KOPT-K1 (cell line): ENCODE measurements at regions not wholly inside any gene's neighbourhood (a gene's known extent, or its start where the extent isn't known, plus 50 kb on each side); places are given as distances from the start of the nearest gene placed in this dataset.

Source experiments
- H3K27ac ChIP-seq: fragments of 200-600 bp; sonication (generic); 2 replicates; pipeline ENCODE4 v1.5.1; 2016; ENCODE audit warnings: antibody characterized with exemption, mild to moderate bottlenecking, low read depth, low read length; ENCODE audit not compliant: poor library complexity, severe bottlenecking
- H3K36me3 ChIP-seq: fragments of 200-600 bp; sonication (generic); 2 replicates; pipeline ENCODE4 v1.5.1; 2017; ENCODE audit warnings: antibody characterized with exemption, mild to moderate bottlenecking, low read length, moderate library complexity; ENCODE audit not compliant: insufficient read depth
- H3K9me3 ChIP-seq: fragments of 200-600 bp; sonication (generic); 2 replicates; pipeline ENCODE4 v1.5.1; 2017; ENCODE audit warnings: antibody characterized with exemption, low read length, mild to moderate bottlenecking; ENCODE audit not compliant: insufficient read depth, poor library complexity, severe bottlenecking

DNA sequence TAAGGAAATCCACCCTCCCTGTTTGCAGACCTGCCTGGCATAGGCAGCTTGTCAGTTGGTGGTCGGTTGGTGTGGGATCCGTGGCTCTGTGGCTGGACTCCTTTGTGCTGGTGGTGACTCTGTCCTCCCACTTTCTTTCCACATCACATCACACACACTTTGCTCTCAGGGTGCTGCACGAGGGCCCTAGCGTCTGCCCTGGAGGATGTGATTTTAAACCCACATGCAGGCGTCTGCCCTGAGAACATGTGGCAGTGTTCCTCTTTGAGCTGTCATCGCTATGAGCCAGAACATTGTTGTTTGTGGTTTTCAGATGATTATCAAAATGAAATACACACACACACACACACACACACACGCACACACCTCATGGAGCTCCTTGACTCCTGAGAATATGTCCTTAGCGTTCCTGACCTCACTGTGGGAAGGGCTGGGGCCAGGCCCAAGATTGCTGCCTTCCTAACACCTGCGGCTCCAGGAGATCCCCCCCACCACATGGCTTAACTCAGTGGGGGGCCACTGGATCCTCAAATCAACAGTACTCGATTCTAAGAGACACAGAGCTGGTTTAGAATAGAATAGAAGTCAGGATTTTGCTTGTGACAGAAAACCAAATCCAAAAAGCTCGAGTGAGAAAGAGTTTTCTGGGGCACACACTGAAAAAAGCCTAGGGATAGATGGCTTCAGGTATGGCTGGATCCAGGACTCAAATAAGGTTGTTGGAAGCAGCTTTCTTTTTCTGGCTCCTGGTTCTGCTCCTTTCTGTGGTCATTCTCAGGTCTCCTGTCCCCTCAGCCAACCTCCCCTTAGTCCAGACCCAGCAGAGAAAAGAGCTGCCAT, 54.8 kb downstream of the RTP5 start:
- Histone ChIP-seq H3K36me3 (no peaks in the 10 kb centered on the region; the same call in 1 of the 2 replicates), H3K27ac (peak overlapping the region; percentile 1), H3K9me3 (no peaks in the 10 kb centered on the region)

DNA sequence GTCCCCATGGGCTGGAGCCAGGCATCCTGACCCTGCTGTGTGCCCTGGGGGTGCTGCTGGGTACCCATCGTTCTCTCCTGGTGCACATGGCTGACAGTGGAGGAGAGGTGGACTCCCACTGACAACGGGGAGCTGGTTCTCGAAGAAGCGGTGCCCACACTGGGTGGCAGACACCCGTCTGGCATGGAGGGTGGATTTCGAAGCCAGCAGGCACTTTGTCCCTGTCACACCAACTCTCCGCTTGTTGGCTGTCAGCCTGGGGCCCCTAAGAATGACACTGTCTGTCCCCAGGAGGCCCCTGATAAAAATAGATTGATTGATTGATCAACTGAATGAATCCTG, 55.4 kb downstream of the RTP5 start:
- Histone ChIP-seq H3K27ac (no peak overlapping the region), H3K9me3 (no peaks in the 10 kb centered on the region), H3K36me3 (no peaks in the 10 kb centered on the region; the same call in 1 of the 2 replicates)

DNA sequence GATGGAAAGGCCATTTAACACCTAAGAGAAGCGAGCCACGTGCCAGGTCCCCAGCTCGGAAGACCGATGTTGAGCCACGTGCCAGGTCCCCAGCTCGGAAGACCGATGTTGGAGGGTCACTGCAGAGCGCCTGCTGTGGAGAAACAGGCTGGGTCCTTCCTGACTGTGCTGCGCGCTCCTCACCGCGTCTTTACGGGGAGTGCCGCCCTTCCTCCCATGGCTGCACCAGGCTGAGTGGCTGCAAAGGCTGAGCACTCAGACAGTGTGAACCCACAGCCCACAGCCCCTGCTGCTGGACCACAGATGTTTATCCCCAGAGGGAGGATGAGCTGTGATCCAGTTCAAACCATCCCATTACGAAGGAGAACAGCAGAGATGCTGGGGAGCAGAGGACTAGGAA, 55.7 kb downstream of the RTP5 start:
- no peaks in the 10 kb centered on the region; the same call in 1 of the 2 replicates for H3K36me3 ChIP-seq
- no peaks in the 10 kb centered on the region for H3K9me3 ChIP-seq
- H3K27ac ChIP-seq = no peak overlapping the region

DNA sequence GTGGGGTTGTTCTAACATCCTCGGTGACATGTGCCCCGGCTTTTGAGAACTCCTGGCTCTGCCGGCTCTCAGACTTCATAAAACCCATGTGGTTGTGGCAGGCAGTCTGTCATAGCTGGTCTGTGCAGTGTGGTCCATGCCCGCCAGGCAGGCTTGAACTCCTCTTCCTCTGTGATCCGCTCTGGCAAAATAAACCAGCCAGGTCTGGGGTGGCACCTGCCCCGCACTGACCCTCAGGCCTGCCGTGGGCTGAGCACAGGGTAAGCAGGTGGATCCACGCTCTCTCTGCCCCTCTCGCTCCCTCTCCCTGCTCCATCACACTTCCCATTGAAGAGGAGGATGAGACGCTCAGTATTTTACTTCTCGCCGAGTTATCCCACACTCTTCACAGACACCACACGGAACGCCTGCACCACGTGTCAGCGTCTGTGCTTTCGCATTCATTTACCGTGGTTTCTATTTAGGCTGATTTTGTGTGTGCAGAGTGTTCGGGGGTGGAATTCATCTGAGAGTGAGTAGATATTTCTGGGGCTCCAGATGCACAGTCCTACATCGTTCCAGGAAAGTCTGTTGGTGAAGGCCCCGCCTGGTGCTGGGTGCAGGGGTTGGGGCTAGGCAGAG, 56.4 kb downstream of the RTP5 start:
- H3K36me3 ChIP-seq = no peaks in the 10 kb centered on the region; the same call in 1 of the 2 replicates
- no peak overlapping the region for H3K27ac ChIP-seq
- no peaks in the 10 kb centered on the region for H3K9me3 ChIP-seq

DNA sequence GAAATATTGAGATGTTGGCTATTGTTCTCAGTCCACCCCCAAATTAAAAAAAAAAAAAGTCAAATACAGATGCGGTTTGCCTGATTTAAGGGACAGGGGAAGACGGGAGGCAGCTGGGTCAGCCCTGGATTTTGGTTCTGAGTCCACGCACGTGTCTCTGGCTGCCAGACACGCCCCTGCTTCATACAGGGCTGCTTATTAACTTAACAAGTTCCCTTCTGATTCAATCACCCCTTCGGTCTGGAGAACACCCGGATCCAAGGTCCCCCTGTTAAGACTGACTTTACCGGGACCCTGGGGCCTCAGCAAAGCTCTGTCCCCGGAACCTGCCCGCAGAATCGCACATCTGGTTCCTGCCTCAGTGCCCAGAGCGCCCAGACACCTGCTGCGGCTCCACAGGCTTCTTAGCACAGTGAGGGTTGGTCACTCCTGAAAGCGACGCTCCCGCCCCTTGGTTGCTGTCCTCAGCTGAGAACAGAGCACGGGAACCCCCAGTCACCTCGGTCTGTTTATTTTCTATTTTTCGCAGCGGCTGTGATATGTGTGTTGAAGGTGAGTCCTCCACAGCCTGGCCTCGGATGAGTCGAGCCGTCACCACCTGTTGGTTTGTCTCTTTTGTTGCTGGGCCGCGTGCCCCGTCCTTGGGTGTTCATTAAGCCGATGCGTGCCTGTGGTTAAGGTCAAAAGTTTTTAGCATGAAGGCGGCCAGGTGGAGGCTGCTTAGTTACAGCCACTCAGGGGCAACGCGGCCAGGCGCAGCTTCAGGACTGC, 57.2 kb downstream of the RTP5 start:
- Histone ChIP-seq H3K36me3 (no peaks in the 10 kb centered on the region; the same call in 1 of the 2 replicates), H3K27ac (no peak overlapping the region), H3K9me3 (no peaks in the 10 kb centered on the region)

DNA sequence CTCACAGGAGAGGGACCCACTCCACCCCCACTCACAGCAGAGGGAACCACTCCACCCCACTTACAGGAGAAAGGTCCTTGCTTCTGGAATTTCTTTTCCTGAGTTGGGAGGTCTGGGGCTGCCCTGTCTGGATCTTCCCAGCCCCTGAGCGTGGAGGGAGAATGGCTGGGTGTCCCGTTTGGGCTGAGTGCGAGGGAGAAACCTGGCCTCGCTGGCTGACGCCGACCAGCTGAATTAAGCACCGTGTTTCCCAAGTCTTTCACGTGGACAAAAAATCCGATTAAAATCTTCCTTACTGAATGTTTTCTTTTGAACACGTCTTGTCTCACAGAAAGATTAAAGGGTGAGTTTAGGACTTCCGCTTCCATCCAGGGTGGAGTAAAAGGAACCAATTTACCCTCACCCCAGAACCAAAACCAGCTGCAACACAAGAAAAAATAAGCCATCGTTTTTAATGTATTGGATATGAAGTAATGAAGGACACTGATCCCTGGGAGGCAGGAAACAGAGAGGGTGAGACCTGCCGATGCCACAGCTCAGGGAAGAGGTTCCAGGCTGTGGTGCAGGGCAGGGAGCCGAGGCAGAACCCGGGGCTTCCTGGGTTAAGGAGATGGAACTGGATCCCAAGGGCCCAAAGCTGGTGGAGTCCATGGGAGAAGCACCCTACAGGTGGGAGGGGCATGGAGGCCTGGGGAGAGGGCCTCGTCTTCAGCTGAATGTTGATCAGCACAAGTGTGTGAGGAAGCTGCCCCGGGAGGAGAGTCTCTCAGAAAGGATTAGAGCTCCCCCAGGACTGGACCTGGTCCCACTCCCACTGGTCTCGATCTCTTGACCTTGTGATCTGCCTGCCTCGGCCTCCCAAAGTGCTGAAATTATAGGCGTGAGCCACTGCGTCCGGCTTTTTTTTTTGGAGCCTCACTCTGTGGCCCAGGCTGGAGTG, 60.3 kb downstream of the RTP5 start:
- Histone ChIP-seq H3K9me3 (no peaks in the 10 kb centered on the region), H3K27ac (no peak overlapping the region), H3K36me3 (peaks cover 4% of the 10 kb centered on the region; the same call in 1 of the 2 replicates)

DNA sequence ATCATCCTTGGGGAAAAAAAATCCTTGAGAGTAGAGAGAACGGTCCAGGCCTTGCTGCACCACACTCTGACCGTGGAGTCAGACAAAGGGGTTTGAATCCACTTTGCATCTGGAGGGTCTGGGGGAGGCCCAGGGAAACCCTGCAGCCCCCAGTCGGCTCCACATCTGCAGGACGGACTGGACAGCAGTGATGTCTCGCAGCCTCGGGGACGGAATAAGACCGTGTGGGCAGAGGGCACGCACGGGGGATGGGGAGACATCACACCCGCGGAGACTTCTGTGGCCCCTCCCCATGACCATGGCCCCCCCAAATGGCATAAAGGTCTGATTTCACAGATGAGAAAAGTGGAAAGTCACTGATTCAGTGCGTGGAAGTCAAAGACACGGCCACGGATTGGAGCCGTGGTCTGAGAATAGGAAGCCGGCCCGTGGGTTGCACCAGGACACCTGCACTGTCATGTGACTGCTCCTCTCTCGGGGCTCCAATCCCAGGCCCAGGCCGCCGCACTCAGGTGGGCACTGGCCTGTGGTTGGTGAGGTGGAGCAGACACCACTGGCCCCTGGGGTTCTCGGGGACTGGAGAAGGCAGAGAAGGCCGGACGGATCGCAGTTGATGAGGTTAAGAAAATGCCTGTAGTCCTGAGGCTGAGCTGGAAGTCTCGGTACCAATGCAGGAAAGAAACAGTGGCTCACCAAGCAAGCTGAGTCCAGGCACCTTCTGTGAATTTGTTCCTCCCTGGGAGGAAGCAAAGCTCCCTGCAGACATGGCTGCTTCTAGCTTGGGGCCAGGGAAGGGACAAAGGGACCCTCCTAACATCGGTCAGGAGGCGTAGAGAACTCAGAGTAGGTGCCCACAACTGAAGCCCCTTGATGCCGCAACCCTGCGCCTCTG, 61.8 kb downstream of the RTP5 start:
- Histone ChIP-seq H3K9me3 (peaks cover 7% of the 10 kb centered on the region), H3K36me3 (peaks cover 4% of the 10 kb centered on the region; the same call in 1 of the 2 replicates), H3K27ac (no peak overlapping the region)

DNA sequence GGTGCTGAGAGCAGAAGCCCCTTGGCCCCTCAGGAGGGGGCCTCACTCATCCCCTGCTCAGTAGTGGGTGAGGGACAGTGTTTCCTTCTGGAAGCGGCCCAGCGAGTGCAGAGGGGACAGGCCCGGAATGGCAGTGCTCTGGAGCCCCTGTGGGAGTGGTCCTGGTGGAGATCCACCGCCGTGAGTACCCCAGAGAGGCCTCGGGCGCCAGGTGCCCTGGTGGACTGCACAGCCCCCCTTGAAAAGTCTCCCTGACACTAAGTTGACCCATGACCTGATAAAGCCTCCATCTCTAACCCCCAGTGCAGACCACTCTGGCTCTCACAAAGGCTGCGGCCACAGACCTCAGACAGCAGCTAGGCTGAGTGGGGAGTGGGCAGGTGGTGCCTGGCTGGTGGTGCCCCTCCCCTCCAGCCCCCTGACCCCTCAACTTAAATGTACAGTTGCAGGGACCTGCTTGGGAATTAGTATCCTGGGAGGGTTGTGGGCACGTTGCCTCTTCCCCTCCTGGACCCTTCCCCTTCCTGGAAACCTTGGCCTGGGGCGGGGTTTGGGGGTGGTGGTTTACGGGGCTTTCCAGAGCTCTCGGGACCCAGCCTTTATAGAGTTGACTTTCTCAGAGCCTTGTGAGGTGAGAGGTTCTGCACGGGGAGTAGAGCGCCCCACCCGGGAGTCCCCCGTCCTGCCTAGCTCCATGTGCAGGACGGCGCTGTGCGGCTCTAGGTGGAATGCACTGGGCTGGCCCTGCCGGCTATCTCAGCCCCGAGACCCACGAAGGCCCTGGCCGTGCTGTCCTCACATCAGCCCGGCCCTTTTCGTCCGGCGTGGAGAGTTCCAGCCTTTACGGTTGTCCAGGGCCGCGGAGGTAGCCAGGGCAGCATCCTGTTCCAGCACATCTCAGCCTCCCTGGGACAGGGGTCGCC, 62.7 kb downstream of the RTP5 start:
- Histone ChIP-seq H3K9me3 (peaks cover 7% of the 10 kb centered on the region), H3K36me3 (peaks cover 4% of the 10 kb centered on the region; the same call in 1 of the 2 replicates), H3K27ac (no peak overlapping the region)

DNA sequence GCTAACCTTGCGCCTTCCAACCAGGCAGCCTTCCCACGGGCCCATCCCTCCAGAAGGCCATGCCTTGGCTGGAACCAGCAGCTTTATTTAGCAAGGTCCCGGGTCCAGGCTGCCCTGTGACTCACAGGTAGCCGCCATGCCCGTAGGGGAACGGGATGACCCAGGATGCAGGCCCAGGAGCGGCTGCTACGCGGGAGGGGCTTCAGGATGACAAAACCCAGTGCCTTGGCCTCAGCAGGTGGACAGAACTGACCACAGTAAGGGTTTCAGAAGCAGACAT, 63.3 kb downstream of the RTP5 start:
- Histone ChIP-seq H3K27ac (no peak overlapping the region), H3K36me3 (peaks cover 4% of the 10 kb centered on the region; the same call in 1 of the 2 replicates), H3K9me3 (peaks cover 7% of the 10 kb centered on the region)

DNA sequence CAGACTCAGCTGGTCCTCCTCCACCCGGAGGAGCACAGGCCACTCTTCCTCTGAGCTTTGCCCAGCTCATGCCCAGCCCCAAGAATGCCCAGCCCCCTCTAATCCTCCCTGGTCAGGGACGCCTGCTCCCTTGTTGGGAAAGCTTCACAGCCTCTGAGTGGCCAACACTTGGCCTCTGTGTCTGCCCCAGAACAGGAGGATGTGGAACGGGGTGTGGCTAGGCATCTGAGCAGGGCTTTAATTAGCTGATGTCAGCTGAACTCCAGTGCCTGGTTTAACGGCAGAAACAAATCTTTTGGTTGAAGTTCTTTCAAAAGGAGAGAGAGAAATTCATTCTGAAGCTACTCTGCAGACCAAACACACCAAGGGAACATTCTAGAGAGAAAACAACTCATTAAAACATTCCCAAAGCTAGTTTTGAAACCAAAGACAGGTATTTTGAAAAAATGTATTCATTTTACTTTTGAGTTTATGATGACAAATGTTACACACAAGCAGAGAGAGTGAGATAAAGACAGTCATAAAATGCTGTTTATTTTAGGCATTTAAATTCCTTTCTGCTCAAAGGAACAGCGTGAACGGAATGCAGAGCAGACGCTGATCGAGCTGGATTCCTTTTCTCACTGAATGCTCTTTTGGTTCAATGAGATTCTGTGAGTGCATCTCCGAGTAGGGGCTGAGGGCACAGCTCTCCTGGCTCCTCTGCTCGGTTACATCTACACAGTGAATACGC, 63.8 kb downstream of the RTP5 start:
- H3K9me3 ChIP-seq = peaks cover 7% of the 10 kb centered on the region
- peaks cover 4% of the 10 kb centered on the region; the same call in 1 of the 2 replicates for H3K36me3 ChIP-seq
- H3K27ac ChIP-seq = no peak overlapping the region

DNA sequence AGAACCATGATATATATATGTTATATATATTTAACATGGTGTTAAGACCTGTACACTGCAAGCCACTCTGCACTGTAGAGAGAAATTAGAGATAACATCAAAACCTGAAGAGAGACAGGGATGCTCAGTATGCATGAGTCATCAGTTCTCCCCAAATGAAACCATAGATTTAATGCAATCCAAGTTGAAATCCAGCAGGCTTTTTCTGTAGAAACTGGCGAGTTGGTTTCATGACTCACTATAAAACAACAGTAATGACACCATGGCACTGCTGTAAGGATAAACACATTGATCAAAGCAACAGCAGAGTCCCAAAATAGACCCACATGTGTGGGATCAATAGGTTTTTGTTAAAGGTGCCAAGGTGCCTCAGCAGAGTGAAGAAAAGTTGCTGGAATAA, 65.8 kb downstream of the RTP5 start:
- H3K27ac ChIP-seq = no peak overlapping the region
- peaks cover 4% of the 10 kb centered on the region; the same call in 1 of the 2 replicates for H3K36me3 ChIP-seq
- peaks cover 19% of the 10 kb centered on the region for H3K9me3 ChIP-seq

DNA sequence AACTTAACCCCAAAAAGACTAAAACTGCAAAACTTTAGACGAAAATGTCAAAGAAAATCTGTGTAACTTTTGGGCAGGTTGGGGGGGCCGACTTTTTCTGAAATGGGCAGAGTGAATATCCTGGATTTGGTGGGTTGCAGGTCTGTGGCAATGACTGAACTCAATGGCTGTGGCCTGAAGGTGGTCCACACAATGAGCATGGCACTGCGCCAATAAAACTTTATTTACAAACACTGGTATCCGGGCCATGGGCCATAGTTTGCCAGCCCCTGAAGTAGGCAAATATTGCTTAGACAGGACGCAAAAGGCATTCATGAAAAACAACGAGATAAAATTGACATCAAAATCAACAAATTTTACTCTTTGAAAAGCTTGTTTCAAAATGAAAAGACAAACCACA, 66.2 kb downstream of the RTP5 start:
- H3K9me3 ChIP-seq = peaks cover 23% of the 10 kb centered on the region

More for the DNA sequence above, 66.2 kb downstream of the RTP5 start:
- Histone ChIP-seq H3K27ac (no peak overlapping the region), H3K36me3 (peaks cover 4% of the 10 kb centered on the region; the same call in 1 of the 2 replicates)
